ENCODE measurements at regions not wholly inside any gene's neighbourhood (a gene's known extent, or its start where the extent isn't known, plus 50 kb on each side); places are given as distances from the start of the nearest gene placed in this dataset.

GRCh38 chr20:57914205-57914604, 204.4 kb upstream of the PMEPA1 start:
- DNase-seq (ENCODE audit: low read depth) = no peak

GRCh38 chr20:57913156-57913930, 203.5 kb upstream of the PMEPA1 start:
- no peak for DNase-seq (ENCODE audit: low read depth)

GRCh38 chr20:57912227-57912582, 202.4 kb upstream of the PMEPA1 start:
- no peak for DNase-seq (ENCODE audit: low read depth)

GRCh38 chr20:57911512-57912226, 201.9 kb upstream of the PMEPA1 start:
- DNase-seq (ENCODE audit: low read depth) = no peak

GRCh38 chr20:57910716-57911115, 200.9 kb upstream of the PMEPA1 start:
- DNase-seq (ENCODE audit: low read depth) = no peak

GRCh38 chr20:57909763-57910331, 200.0 kb upstream of the PMEPA1 start:
- DNase-seq (ENCODE audit: low read depth) = no peak

- DNase-seq (ENCODE audit: low read depth) = no peak
Observed at GRCh38 chr20:57908704-57909630, 199.2 kb upstream of the PMEPA1 start.

- DNase-seq (ENCODE audit: low read depth) = no peak
Observed at GRCh38 chr20:57908226-57908625, 198.4 kb upstream of the PMEPA1 start.

- no peak for DNase-seq (ENCODE audit: low read depth)
Observed at GRCh38 chr20:57907131-57908000, 197.6 kb upstream of the PMEPA1 start.

GRCh38 chr20:57905448-57905847, 195.6 kb upstream of the PMEPA1 start:
- no peak for DNase-seq (ENCODE audit: low read depth)

GRCh38 chr20:57904314-57905105, 194.7 kb upstream of the PMEPA1 start:
- no peak for DNase-seq (ENCODE audit: low read depth)

GRCh38 chr20:57902473-57902872, 192.7 kb upstream of the PMEPA1 start:
- DNase-seq (ENCODE audit: low read depth) = peak; percentile 42

GRCh38 chr20:57901526-57901925, 191.7 kb upstream of the PMEPA1 start:
- no peak for DNase-seq (ENCODE audit: low read depth)

- no peak for DNase-seq (ENCODE audit: low read depth)
Observed at GRCh38 chr20:57900226-57900905, 190.6 kb upstream of the PMEPA1 start.

GRCh38 chr20:57899554-57899953, 189.7 kb upstream of the PMEPA1 start:
- no peak for DNase-seq (ENCODE audit: low read depth)

GRCh38 chr20:57898332-57898731, 188.5 kb upstream of the PMEPA1 start:
- DNase-seq (ENCODE audit: low read depth) = no peak

GRCh38 chr20:57897891-57898290, 188.1 kb upstream of the PMEPA1 start:
- no peak for DNase-seq (ENCODE audit: low read depth)

- no peak for DNase-seq (ENCODE audit: low read depth)
Observed at GRCh38 chr20:57897156-57897874, 187.5 kb upstream of the PMEPA1 start.

GRCh38 chr20:57896563-57896962, 186.7 kb upstream of the PMEPA1 start:
- no peak for DNase-seq (ENCODE audit: low read depth)
